K562 (cell line): ENCODE measurements at regions not wholly inside any gene's neighbourhood (a gene's known extent, or its start where the extent isn't known, plus 50 kb on each side); places are given as distances from the start of the nearest gene placed in this dataset.

Experiments
- ATAC-seq: fragments of 200-7000 bp; cut with Tn5 transposase; 3 replicates; pipeline ENCODE4 v1.9.1; 2020; ENCODE audit warnings: moderate library complexity
- BruUV-seq: library from RNA; stranded (reverse); fragments of 400-500 nt; replicated peaks from 2 replicates; lab custom pipeline; 2021; lab: Mats Ljungman, UMichigan
- CTCF ChIA-PET: fragments of 300-600 bp; formaldehyde crosslinking; extraction: SDS; loops from one replicate; lab custom pipeline; 2021; ENCODE audit warnings: low intra/inter-chr PET ratio; lab: Yijun Ruan, JAX
- POLR2A ChIA-PET: fragments of 300-600, 350-650 bp; sonication (Branson Sonifier 250); formaldehyde crosslinking; extraction: SDS; loops from one replicate; lab custom pipeline; 2021; ENCODE audit warnings: antibody characterized with exemption, inconsistent platforms; lab: Yijun Ruan, JAX
- DNase-seq, 4 experiments: peaks; one replicate each; pipeline versions ENCODE4 v3.0.0 to v3.0.0-alpha.2; 2011 to 2018; ENCODE audit warnings: low spot score in 3 of 4, mixed read lengths in 3 of 4; ENCODE audit errors: extremely low read depth in 1 of 4
- FAIRE-seq: peaks from 2 replicates; lab custom pipeline; 2011; peaks lifted over from hg19 to GRCh38; lab: Jason Lieb, UNC
- H2AFZ ChIP-seq: 2 replicates; pipeline ENCODE4 v1.6.0; 2011; ENCODE audit warnings: low read depth, low read length, control low read depth, inconsistent platforms
- H3K27ac ChIP-seq: fragments of 200-600 bp; 3 replicates; pipeline ENCODE4 v1.8.0; 2011; ENCODE audit warnings: low read depth, mild to moderate bottlenecking, control low read depth, inconsistent platforms, low read length, moderate library complexity, mixed read lengths; ENCODE audit errors: extremely low read depth
- H3K27me3 ChIP-seq, 2 experiments: fragments of 300-600 bp in 1 of 2; 2 replicates in 1 of 2; 3 replicates in 1 of 2; pipeline versions ENCODE4 v1.6.0 to v1.8.0; 2011; ENCODE audit warnings: inconsistent platforms in 2 of 2, low read length in 2 of 2, mild to moderate bottlenecking in 1 of 2, mixed read lengths in 1 of 2, moderate library complexity in 1 of 2; ENCODE audit not compliant: control insufficient read depth in 2 of 2, insufficient read depth in 2 of 2
- H3K36me3 ChIP-seq: fragments of 300-600 bp; 3 replicates; pipeline ENCODE4 v1.8.0; 2011; ENCODE audit warnings: mild to moderate bottlenecking, low read length, inconsistent platforms; ENCODE audit not compliant: control insufficient read depth, insufficient read depth
- H3K4me1 ChIP-seq, 2 experiments: fragments of 200-600 bp in 1 of 2; replicated peaks in 1 of 2; 2 replicates in 1 of 2; 3 replicates in 1 of 2; pipeline versions ENCODE4 v1.5.1 to v1.8.0; 2011; ENCODE audit warnings: inconsistent platforms in 2 of 2, low read length in 2 of 2, mild to moderate bottlenecking in 1 of 2, mixed read lengths in 1 of 2, moderate library complexity in 1 of 2; ENCODE audit not compliant: control insufficient read depth in 2 of 2, insufficient read depth in 2 of 2
- H3K4me2 ChIP-seq: 2 replicates; pipeline ENCODE4 v1.6.1; 2011; ENCODE audit warnings: low read length, control low read depth, inconsistent platforms, mixed read lengths; ENCODE audit not compliant: insufficient read depth
- H3K4me3 ChIP-seq: fragments of 200-600 bp; sonication (generic), shearing (Covaris generic); 2 replicates; pipeline ENCODE4 v1.5.1; 2016; ENCODE audit warnings: control low read depth, inconsistent platforms
- H3K79me2 ChIP-seq: fragments of 200-600 bp; 3 replicates; pipeline ENCODE4 v1.8.0; 2011; ENCODE audit warnings: low read length, inconsistent platforms; ENCODE audit not compliant: control insufficient read depth, insufficient read depth
- H3K9ac ChIP-seq, 2 experiments: 2 replicates each; pipeline versions ENCODE4 v1.6.0 to v1.6.1; 2011; ENCODE audit warnings: low read depth in 2 of 2, low read length in 2 of 2, control low read depth in 1 of 2, inconsistent platforms in 1 of 2, mild to moderate bottlenecking in 1 of 2, mixed read lengths in 1 of 2; ENCODE audit not compliant: insufficient read depth in 1 of 2
- H3K9me1 ChIP-seq: one replicate; pipeline ENCODE4 v1.6.0; 2011; ENCODE audit warnings: inconsistent platforms, mild to moderate bottlenecking, low read length, moderate library complexity; ENCODE audit not compliant: control insufficient read depth, insufficient read depth
- H3K9me3 ChIP-seq: replicated peaks from 2 replicates; pipeline ENCODE4 v1.5.1; 2011; ENCODE audit warnings: low read depth, low read length, inconsistent platforms; ENCODE audit not compliant: control insufficient read depth, insufficient read depth
- H4K20me1 ChIP-seq: replicated peaks from 2 replicates; pipeline ENCODE4 v1.6.1; 2011; ENCODE audit warnings: low read length, inconsistent platforms, mixed read lengths; ENCODE audit not compliant: control insufficient read depth, insufficient read depth
- CCNT2 ChIP-seq: IDR thresholded peaks from 2 replicates; pipeline ENCODE4 v1.6.1; 2011; ENCODE audit warnings: borderline replicate concordance, low read depth, mild to moderate bottlenecking, moderate library complexity, mixed read lengths, low read length; ENCODE audit not compliant: insufficient read length; ENCODE audit errors: extremely low read depth
- SMAD3 ChIP-seq: fragments of 450-650 bp; formaldehyde crosslinking; conservative IDR thresholded peaks from 2 replicates; pipeline ENCODE4 v1.4.0; 2020; ENCODE audit warnings: mild to moderate bottlenecking
- XRCC4 ChIP-seq: IDR thresholded peaks from one replicate; pipeline ENCODE4 v1.6.1; 2011; ENCODE audit not compliant: insufficient read depth, insufficient read length; ENCODE audit errors: extremely low read depth
- WGBS: fragments of 100-300 bp; shearing (Covaris generic); methylation state at CpG from one replicate; pipeline ENCODE4 v1.1.6; 2016; ENCODE audit warnings: low coverage, mixed read lengths; ENCODE audit not compliant: insufficient coverage; ENCODE audit errors: missing lambda C conversion rate; 5-methylcytosine and 5-hydroxymethylcytosine counted together
- in situ Hi-C: fragments of 300-500 bp; cut with MboI; formaldehyde crosslinking; loops from 4 replicates; pipeline ENCODE4 v1.15.0; 2018; ENCODE audit warnings: inconsistent platforms, mixed read lengths
- intact Hi-C: fragments of 100-400 bp; cut with micrococcal nuclease; formaldehyde crosslinking; loops from 2 replicates; pipeline ENCODE4 v1.14.2; 2022
- TF ChIP-seq, protein P1 (sequence below), 3 experiments: fragments of 200-800 bp in 1 of 3; fragments of 250-450 bp in 1 of 3; fragments of 450-650 bp in 1 of 3; sonication (Bioruptor Pico) in 1 of 3; sonication (Bioruptor generic) in 1 of 3; formaldehyde crosslinking in 1 of 3; IDR thresholded peaks; 2 replicates each; pipeline versions ENCODE4 v1.6.1 to v1.8.0; 2016 to 2022; ENCODE audit warnings: mild to moderate bottlenecking in 2 of 3, missing genetic modification characterization in 2 of 3, missing compliant biosample characterization in 1 of 3, moderate library complexity in 1 of 3
- TF ChIP-seq, protein P2 (sequence below): sonication (generic); formaldehyde crosslinking; IDR thresholded peaks from 2 replicates; pipeline ENCODE4 v1.8.1; 2023; ENCODE audit warnings: mild to moderate bottlenecking, missing genetic modification reagents, moderate library complexity

DNA sequence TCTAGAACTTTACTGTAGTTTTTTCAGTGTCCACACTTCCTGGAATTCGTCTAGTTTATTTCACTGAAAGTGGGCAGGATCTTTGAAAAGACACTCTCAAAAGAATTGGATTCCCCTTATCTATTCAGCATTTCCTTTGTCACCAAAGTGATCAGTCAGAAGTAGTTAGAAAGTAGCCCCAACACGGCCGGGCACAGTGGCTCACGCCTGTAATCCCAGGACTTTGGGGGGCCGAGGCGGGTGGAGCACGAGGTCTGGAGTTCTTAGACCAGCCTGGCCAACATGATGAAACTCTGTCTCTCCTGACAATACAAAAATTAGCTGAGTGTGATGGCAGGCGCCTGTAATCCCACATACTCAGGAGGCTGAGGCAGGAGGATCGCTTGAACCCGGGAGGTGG, 69.0 kb upstream of the KMT2C start:
- H3K4me2 ChIP-seq, result no peak overlapping the region

More for the DNA sequence above, 69.0 kb upstream of the KMT2C start:
- POLR2A ChIA-PET, result interaction anchor here (0.6 to 1.0 kb wide), 3 partner anchors 13 to 530 kb away, joined by 3 read pairs; no protein-coding TSS in a partner anchor
- Histone ChIP-seq H2AFZ (peak overlapping the region; percentile 40; the same call in 1 of the 2 replicates), H3K9me3 (no peaks in the 10 kb centered on the region), H4K20me1 (no peaks in the 10 kb centered on the region), H3K36me3 (no peaks in the 10 kb centered on the region), H3K9me1 (no peaks in the 10 kb centered on the region), H3K9ac (no peak overlapping the region), H3K4me1 (peaks cover 0 to 4% of the 10 kb centered on the region in 2 experiments; a peak in 4 of 5 replicates), H3K27me3 (peaks cover 6 to 15% of the 10 kb centered on the region in 2 experiments; a peak in 4 of 5 replicates), H3K27ac (no peak overlapping the region), H3K79me2 (no peaks in the 10 kb centered on the region), H3K4me3 (no peak overlapping the region)
- CTCF ChIA-PET, result no interaction called here
- FAIRE-seq, result no peak
- WGBS, result 29% methylated on average over 10 of the region's 10 CpGs
- TF ChIP-seq SMAD3 (CRISPR knock-in tag), result no peak
- TF ChIP-seq CCNT2, result no peak
- TF ChIP-seq, protein P1, sequence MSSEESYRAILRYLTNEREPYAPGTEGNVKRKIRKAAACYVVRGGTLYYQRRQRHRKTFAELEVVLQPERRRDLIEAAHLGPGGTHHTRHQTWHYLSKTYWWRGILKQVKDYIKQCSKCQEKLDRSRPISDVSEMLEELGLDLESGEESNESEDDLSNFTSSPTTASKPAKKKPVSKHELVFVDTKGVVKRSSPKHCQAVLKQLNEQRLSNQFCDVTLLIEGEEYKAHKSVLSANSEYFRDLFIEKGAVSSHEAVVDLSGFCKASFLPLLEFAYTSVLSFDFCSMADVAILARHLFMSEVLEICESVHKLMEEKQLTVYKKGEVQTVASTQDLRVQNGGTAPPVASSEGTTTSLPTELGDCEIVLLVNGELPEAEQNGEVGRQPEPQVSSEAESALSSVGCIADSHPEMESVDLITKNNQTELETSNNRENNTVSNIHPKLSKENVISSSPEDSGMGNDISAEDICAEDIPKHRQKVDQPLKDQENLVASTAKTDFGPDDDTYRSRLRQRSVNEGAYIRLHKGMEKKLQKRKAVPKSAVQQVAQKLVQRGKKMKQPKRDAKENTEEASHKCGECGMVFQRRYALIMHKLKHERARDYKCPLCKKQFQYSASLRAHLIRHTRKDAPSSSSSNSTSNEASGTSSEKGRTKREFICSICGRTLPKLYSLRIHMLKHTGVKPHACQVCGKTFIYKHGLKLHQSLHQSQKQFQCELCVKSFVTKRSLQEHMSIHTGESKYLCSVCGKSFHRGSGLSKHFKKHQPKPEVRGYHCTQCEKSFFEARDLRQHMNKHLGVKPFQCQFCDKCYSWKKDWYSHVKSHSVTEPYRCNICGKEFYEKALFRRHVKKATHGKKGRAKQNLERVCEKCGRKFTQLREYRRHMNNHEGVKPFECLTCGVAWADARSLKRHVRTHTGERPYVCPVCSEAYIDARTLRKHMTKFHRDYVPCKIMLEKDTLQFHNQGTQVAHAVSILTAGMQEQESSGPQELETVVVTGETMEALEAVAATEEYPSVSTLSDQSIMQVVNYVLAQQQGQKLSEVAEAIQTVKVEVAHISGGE (CRISPR knock-in tag; IDR thresholded peaks at IDR 0.05), result no peak
- TF ChIP-seq, protein P2, sequence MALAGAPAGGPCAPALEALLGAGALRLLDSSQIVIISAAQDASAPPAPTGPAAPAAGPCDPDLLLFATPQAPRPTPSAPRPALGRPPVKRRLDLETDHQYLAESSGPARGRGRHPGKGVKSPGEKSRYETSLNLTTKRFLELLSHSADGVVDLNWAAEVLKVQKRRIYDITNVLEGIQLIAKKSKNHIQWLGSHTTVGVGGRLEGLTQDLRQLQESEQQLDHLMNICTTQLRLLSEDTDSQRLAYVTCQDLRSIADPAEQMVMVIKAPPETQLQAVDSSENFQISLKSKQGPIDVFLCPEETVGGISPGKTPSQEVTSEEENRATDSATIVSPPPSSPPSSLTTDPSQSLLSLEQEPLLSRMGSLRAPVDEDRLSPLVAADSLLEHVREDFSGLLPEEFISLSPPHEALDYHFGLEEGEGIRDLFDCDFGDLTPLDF (CRISPR knock-in tag), result no peak
- no peak for TF ChIP-seq XRCC4
- in situ Hi-C loops, result no loop called here
- DNase-seq, result no peak
- intact Hi-C loops, result no loop called here
- ATAC-seq, result no peak; the same call in 2 of the 3 replicates
- no TSS peak for BruUV-seq
